H9 (cell line): ENCODE measurements at regions not wholly inside any gene's neighbourhood (a gene's known extent, or its start where the extent isn't known, plus 50 kb on each side); places are given as distances from the start of the nearest gene placed in this dataset.

Experiments
- DNase-seq: peaks from one replicate; pipeline ENCODE4 v3.0.0-alpha.2; 2017
- H2AFZ ChIP-seq: one replicate; pipeline ENCODE4 v1.6.1; 2013; ENCODE audit warnings: mild to moderate bottlenecking, low read length, control low read depth, moderate library complexity
- H2AK5ac ChIP-seq: 2 replicates; pipeline ENCODE4 v1.6.1; 2013; ENCODE audit warnings: low read length, control low read depth, mixed read lengths; ENCODE audit not compliant: insufficient read length
- H2BK120ac ChIP-seq: one replicate; pipeline ENCODE4 v1.6.1; 2013; ENCODE audit warnings: low read depth, mild to moderate bottlenecking, low read length, control low read depth, inconsistent platforms; ENCODE audit not compliant: poor library complexity, severe bottlenecking
- H2BK12ac ChIP-seq: 2 replicates; pipeline ENCODE4 v1.6.1; 2013; ENCODE audit warnings: low read length, control low read depth, mixed read lengths, low read depth; ENCODE audit not compliant: insufficient read length
- H2BK15ac ChIP-seq: 2 replicates; pipeline ENCODE4 v1.6.1; 2013; ENCODE audit warnings: low read depth, low read length, control low read depth
- H2BK20ac ChIP-seq: one replicate; pipeline ENCODE4 v1.6.1; 2013; ENCODE audit warnings: low read depth, mild to moderate bottlenecking, low read length, control low read depth, inconsistent platforms; ENCODE audit not compliant: poor library complexity, severe bottlenecking
- H2BK5ac ChIP-seq: 2 replicates; pipeline ENCODE4 v1.6.1; 2013; ENCODE audit warnings: low read length, control low read depth, mixed read lengths; ENCODE audit not compliant: insufficient read length
- H3K14ac ChIP-seq: 2 replicates; pipeline ENCODE4 v1.6.1; 2013; ENCODE audit warnings: low read length, control low read depth; ENCODE audit not compliant: insufficient read depth
- H3K18ac ChIP-seq: 2 replicates; pipeline ENCODE4 v1.6.1; 2013; ENCODE audit warnings: low read depth, mild to moderate bottlenecking, mixed read lengths, low read length, control low read depth; ENCODE audit not compliant: insufficient read length
- H3K23ac ChIP-seq: 2 replicates; pipeline ENCODE4 v1.6.1; 2013; ENCODE audit warnings: low read length, control low read depth, mixed read lengths, low read depth; ENCODE audit not compliant: insufficient read length
- H3K23me2 ChIP-seq: 2 replicates; pipeline ENCODE4 v1.6.1; 2013; ENCODE audit warnings: low read depth, mild to moderate bottlenecking, mixed read lengths, low read length, control low read depth; ENCODE audit not compliant: insufficient read length, poor library complexity, severe bottlenecking
- H3K27ac ChIP-seq: 2 replicates; pipeline ENCODE4 v1.5.1; 2013; ENCODE audit warnings: low read length, control low read depth, mixed read lengths, low read depth; ENCODE audit not compliant: insufficient read length
- H3K27me3 ChIP-seq: 2 replicates; pipeline ENCODE4 v1.6.1; 2013; ENCODE audit warnings: low read length, control low read depth, inconsistent platforms; ENCODE audit not compliant: insufficient read depth
- H3K4ac ChIP-seq: 2 replicates; pipeline ENCODE4 v1.6.1; 2013; ENCODE audit warnings: low read depth, mild to moderate bottlenecking, control low read depth, inconsistent platforms, low read length, moderate library complexity
- H3K4me1 ChIP-seq: 2 replicates; pipeline ENCODE4 v1.6.1; 2013; ENCODE audit warnings: low read length, control low read depth, inconsistent platforms; ENCODE audit not compliant: insufficient read depth
- H3K4me2 ChIP-seq: 2 replicates; pipeline ENCODE4 v1.6.1; 2013; ENCODE audit warnings: low read length, control low read depth, mixed read lengths; ENCODE audit not compliant: insufficient read length, insufficient read depth
- H3K56ac ChIP-seq: 2 replicates; pipeline ENCODE4 v1.6.1; 2013; ENCODE audit warnings: low read depth, mild to moderate bottlenecking, mixed read lengths, low read length, control low read depth; ENCODE audit not compliant: insufficient read length
- H3K79me1 ChIP-seq: 2 replicates; pipeline ENCODE4 v1.6.1; 2013; ENCODE audit warnings: low read depth, mild to moderate bottlenecking, moderate library complexity, low read length, control low read depth, inconsistent platforms; ENCODE audit not compliant: insufficient read depth, poor library complexity, severe bottlenecking
- H3K79me2 ChIP-seq: 2 replicates; pipeline ENCODE4 v1.6.1; 2013; ENCODE audit warnings: low read length, control low read depth, inconsistent platforms; ENCODE audit not compliant: insufficient read depth
- H3K9ac ChIP-seq: 2 replicates; pipeline ENCODE4 v1.6.1; 2013; ENCODE audit warnings: low read length, control low read depth, mixed read lengths; ENCODE audit not compliant: insufficient read length; ENCODE audit errors: extremely low read depth
- H3K9me3 ChIP-seq: one replicate; pipeline ENCODE4 v1.6.1; 2013; ENCODE audit warnings: low read depth, low read length, inconsistent platforms; ENCODE audit not compliant: control insufficient read depth
- H3T11ph ChIP-seq: one replicate; pipeline ENCODE4 v1.6.1; 2013; ENCODE audit warnings: mild to moderate bottlenecking, low read length, control low read depth, inconsistent platforms
- H4K20me1 ChIP-seq: one replicate; pipeline ENCODE4 v1.6.1; 2013; ENCODE audit not compliant: control insufficient read depth, insufficient read length, insufficient read depth
- H4K5ac ChIP-seq: 2 replicates; pipeline ENCODE4 v1.6.1; 2013; ENCODE audit warnings: low read depth, mild to moderate bottlenecking, mixed read lengths, low read length, control low read depth; ENCODE audit not compliant: insufficient read length
- H4K8ac ChIP-seq: replicated peaks from 2 replicates; pipeline ENCODE4 v1.6.1; 2013; ENCODE audit warnings: low read length, control low read depth, mixed read lengths, low read depth; ENCODE audit not compliant: insufficient read length
- H4K91ac ChIP-seq: 2 replicates; pipeline ENCODE4 v1.6.1; 2013; ENCODE audit warnings: low read depth, mild to moderate bottlenecking, moderate library complexity, mixed read lengths, low read length, control low read depth; ENCODE audit not compliant: insufficient read length
- H3K27ac Mint-ChIP-seq, 3 experiments: 2 replicates in 2 of 3; 3 replicates in 1 of 3; pipeline ENCODE4 v1.8.0; 2020 to 2021; ENCODE audit warnings: mixed read lengths in 3 of 3, mild to moderate bottlenecking in 1 of 3, moderate library complexity in 1 of 3
- H3K27me3 Mint-ChIP-seq: 2 replicates; pipeline ENCODE4 v1.8.0; 2021; ENCODE audit warnings: low read depth, mild to moderate bottlenecking, moderate library complexity, mixed read lengths
- H3K36me3 Mint-ChIP-seq, 3 experiments: 2 replicates in 2 of 3; 3 replicates in 1 of 3; pipeline ENCODE4 v1.8.0; 2020 to 2021; ENCODE audit warnings: low read depth in 3 of 3, mixed read lengths in 3 of 3; ENCODE audit not compliant: insufficient read depth in 1 of 3
- H3K4me1 Mint-ChIP-seq, 2 experiments: 2 replicates each; pipeline ENCODE4 v1.8.0; 2020; ENCODE audit warnings: mixed read lengths in 2 of 2
- H3K4me3 Mint-ChIP-seq, 2 experiments: 2 replicates in 1 of 2; 3 replicates in 1 of 2; pipeline ENCODE4 v1.8.0; 2020 to 2021; ENCODE audit warnings: mild to moderate bottlenecking in 2 of 2, mixed read lengths in 2 of 2, moderate library complexity in 1 of 2
- H3K9me3 Mint-ChIP-seq, 2 experiments: 2 replicates in 1 of 2; 3 replicates in 1 of 2; pipeline ENCODE4 v1.8.0; 2020; ENCODE audit warnings: mild to moderate bottlenecking in 2 of 2, mixed read lengths in 2 of 2, moderate library complexity in 1 of 2
- WGBS: extraction: QIAGEN DNeasy Blood & Tissue Kit; methylation state at CpG from one replicate; pipeline ENCODE4 v1.1.7; 2013; ENCODE audit warnings: missing lambda C conversion rate, low lambda C conversion rate, mixed read lengths; ENCODE audit not compliant: insufficient read length; ENCODE audit errors: extremely low coverage; 5-methylcytosine and 5-hydroxymethylcytosine counted together
- TF ChIP-seq, protein P1 (sequence below): fragments of 200-600 bp; sonication (generic); conservative IDR thresholded peaks from 3 replicates; pipeline ENCODE4 v1.8.0; 2021; ENCODE audit warnings: antibody characterized with exemption, mild to moderate bottlenecking

DNA sequence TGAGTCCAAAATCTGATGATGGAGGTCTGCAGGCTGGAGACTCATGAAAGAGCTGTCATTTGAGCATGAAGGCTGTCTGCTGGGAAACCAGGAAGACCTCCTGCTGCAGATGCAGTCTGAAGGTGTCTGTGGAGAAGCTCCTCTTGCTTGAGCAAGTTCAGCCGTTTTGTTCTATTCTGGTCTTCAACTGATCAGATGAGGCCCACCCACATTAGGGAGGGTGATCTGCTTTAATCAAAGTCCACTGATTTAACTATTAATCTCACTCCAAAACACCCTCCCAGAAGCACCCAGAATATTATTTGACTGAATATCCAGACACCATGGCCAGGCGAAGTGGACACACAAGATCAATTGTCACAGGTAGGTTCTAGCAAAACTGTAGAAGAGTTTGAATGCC, 116.5 kb downstream of the GATA3 start:
- H3K23ac ChIP-seq = no peak overlapping the region
- no peaks in the 10 kb centered on the region; the same call in none of the 2 replicates for H3K27me3 Mint-ChIP-seq

More for the DNA sequence above, 116.5 kb downstream of the GATA3 start:
- H3K36me3 Mint-ChIP-seq = peaks cover 4 to 15% (median 8%) of the 10 kb centered on the region in 3 experiments
- Histone ChIP-seq H3K4me2 (no peak overlapping the region), H4K20me1 (no peaks in the 10 kb centered on the region), H2AK5ac (no peak overlapping the region), H3K18ac (no peak overlapping the region), H4K8ac (no peak overlapping the region), H3K79me2 (no peaks in the 10 kb centered on the region), H3K79me1 (no peaks in the 10 kb centered on the region), H3K14ac (no peak overlapping the region), H2BK15ac (no peak overlapping the region), H2AFZ (no peak overlapping the region), H3K27me3 (no peaks in the 10 kb centered on the region), H3K56ac (no peak overlapping the region), H3K9ac (no peak overlapping the region), H4K5ac (no peak overlapping the region), H3K27ac (no peak overlapping the region), H3K4ac (no peak overlapping the region), H3K23me2 (peaks cover 2% of the 10 kb centered on the region), H3T11ph (no peak overlapping the region), H4K91ac (no peak overlapping the region), H3K9me3 (no peaks in the 10 kb centered on the region), H2BK12ac (no peak overlapping the region), H3K4me1 (peaks cover 4% of the 10 kb centered on the region; the same call in 1 of the 2 replicates), H2BK20ac (no peak overlapping the region), H2BK5ac (no peak overlapping the region), H2BK120ac (no peak overlapping the region)
- no CpG with 5 or more reads among the region's 2 CpGs for WGBS
- TF ChIP-seq, protein P1, sequence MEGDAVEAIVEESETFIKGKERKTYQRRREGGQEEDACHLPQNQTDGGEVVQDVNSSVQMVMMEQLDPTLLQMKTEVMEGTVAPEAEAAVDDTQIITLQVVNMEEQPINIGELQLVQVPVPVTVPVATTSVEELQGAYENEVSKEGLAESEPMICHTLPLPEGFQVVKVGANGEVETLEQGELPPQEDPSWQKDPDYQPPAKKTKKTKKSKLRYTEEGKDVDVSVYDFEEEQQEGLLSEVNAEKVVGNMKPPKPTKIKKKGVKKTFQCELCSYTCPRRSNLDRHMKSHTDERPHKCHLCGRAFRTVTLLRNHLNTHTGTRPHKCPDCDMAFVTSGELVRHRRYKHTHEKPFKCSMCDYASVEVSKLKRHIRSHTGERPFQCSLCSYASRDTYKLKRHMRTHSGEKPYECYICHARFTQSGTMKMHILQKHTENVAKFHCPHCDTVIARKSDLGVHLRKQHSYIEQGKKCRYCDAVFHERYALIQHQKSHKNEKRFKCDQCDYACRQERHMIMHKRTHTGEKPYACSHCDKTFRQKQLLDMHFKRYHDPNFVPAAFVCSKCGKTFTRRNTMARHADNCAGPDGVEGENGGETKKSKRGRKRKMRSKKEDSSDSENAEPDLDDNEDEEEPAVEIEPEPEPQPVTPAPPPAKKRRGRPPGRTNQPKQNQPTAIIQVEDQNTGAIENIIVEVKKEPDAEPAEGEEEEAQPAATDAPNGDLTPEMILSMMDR = no peak
- no peak overlapping the region for H3K27ac Mint-ChIP-seq
- DNase-seq = no peak
- peaks cover 0 to 7% of the 10 kb centered on the region in 2 experiments; a peak in 3 of 4 replicates for H3K4me1 Mint-ChIP-seq
- peaks cover 21 to 25% of the 10 kb centered on the region in 2 experiments for H3K9me3 Mint-ChIP-seq
- no peak overlapping the region for H3K4me3 Mint-ChIP-seq
